ENCODE measurements at regions not wholly inside any gene's neighbourhood (a gene's known extent, or its start where the extent isn't known, plus 50 kb on each side); places are given as distances from the start of the nearest gene placed in this dataset.

- no peak overlapping the region for H3K27ac ChIP-seq (replicated peaks)
- no peak for DNase-seq (ENCODE audit: low read depth in 1 of 2, low spot score in 1 of 2)
- no peak overlapping the region for H3K4me3 ChIP-seq (replicated peaks; ENCODE audit: insufficient read depth, low read length)
- H3K27me3 ChIP-seq (ENCODE audit: insufficient read depth, poor library complexity, severe bottlenecking) = no peaks in the 10 kb centered on the region
- no peak for TF ChIP-seq REST (IDR thresholded peaks at IDR 0.05; ENCODE audit: insufficient replicate concordance, low read depth)
- no peak for TF ChIP-seq GABPA (IDR thresholded peaks at IDR 0.05; ENCODE audit: low read depth)
These were observed 276.0 kb upstream of the RGMB start for GRCh38 chr5:98497418-98497817.

- Histone ChIP-seq H3K27me3 (ENCODE audit: insufficient read depth, poor library complexity, severe bottlenecking) (no peaks in the 10 kb centered on the region), H3K4me3 (replicated peaks; ENCODE audit: insufficient read depth, low read length) (no peak overlapping the region), H3K27ac (replicated peaks) (no peak overlapping the region)
- DNase-seq (ENCODE audit: low read depth in 1 of 2, low spot score in 1 of 2) = no peak
- TF ChIP-seq CTCF (IDR thresholded peaks at IDR 0.05; ENCODE audit: insufficient read depth, low read length) (no peak), REST (IDR thresholded peaks at IDR 0.05; ENCODE audit: insufficient replicate concordance, low read depth) (no peak), SPI1 (IDR thresholded peaks at IDR 0.05; ENCODE audit: borderline replicate concordance, low read depth) (no peak), GABPA (IDR thresholded peaks at IDR 0.05; ENCODE audit: low read depth) (no peak), POLR2AphosphoS5 (IDR thresholded peaks at IDR 0.05; ENCODE audit: low read depth) (no peak)
These were observed 275.4 kb upstream of the RGMB start for GRCh38 chr5:98498028-98498427.

- Histone ChIP-seq H3K4me3 (replicated peaks; ENCODE audit: insufficient read depth, low read length) (no peak overlapping the region), H3K27me3 (ENCODE audit: insufficient read depth, poor library complexity, severe bottlenecking) (no peaks in the 10 kb centered on the region), H3K27ac (replicated peaks) (no peak overlapping the region)
- DNase-seq (ENCODE audit: low read depth in 1 of 2, low spot score in 1 of 2) = no peak
- TF ChIP-seq CTCF (IDR thresholded peaks at IDR 0.05; ENCODE audit: insufficient read depth, low read length) = no peak
- no peak for TF ChIP-seq REST (IDR thresholded peaks at IDR 0.05; ENCODE audit: insufficient replicate concordance, low read depth)
- TF ChIP-seq SPI1 (IDR thresholded peaks at IDR 0.05; ENCODE audit: borderline replicate concordance, low read depth) = no peak
- TF ChIP-seq POLR2AphosphoS5 (IDR thresholded peaks at IDR 0.05; ENCODE audit: low read depth) = no peak
- TF ChIP-seq GABPA (IDR thresholded peaks at IDR 0.05; ENCODE audit: low read depth) = no peak
These were observed 273.6 kb upstream of the RGMB start for GRCh38 chr5:98499892-98500291.

- TF ChIP-seq CTCF (IDR thresholded peaks at IDR 0.05; ENCODE audit: insufficient read depth, low read length) (no peak), SPI1 (IDR thresholded peaks at IDR 0.05; ENCODE audit: borderline replicate concordance, low read depth) (no peak), POLR2AphosphoS5 (IDR thresholded peaks at IDR 0.05; ENCODE audit: low read depth) (no peak), GABPA (IDR thresholded peaks at IDR 0.05; ENCODE audit: low read depth) (no peak), REST (IDR thresholded peaks at IDR 0.05; ENCODE audit: insufficient replicate concordance, low read depth) (no peak)
- Histone ChIP-seq H3K4me3 (replicated peaks; ENCODE audit: insufficient read depth, low read length) (no peak overlapping the region), H3K27me3 (ENCODE audit: insufficient read depth, poor library complexity, severe bottlenecking) (no peaks in the 10 kb centered on the region), H3K27ac (replicated peaks) (no peak overlapping the region)
- DNase-seq (ENCODE audit: low read depth in 1 of 2, low spot score in 1 of 2) = no peak
These were observed 272.7 kb upstream of the RGMB start for GRCh38 chr5:98500811-98501210.
